GM19043 (cell line): ENCODE measurements at regions not wholly inside any gene's neighbourhood (a gene's known extent, or its start where the extent isn't known, plus 50 kb on each side); places are given as distances from the start of the nearest gene placed in this dataset.
"Not testable (repeated sequence)": the region's sequence is repeated elsewhere in the genome, so short reads cannot be mapped to it uniquely, and the experiment has no call there.

Experiments used
- ATAC-seq: cut with Tn5 transposase; IDR thresholded peaks from one replicate; pipeline ENCODE4 v1.9.1; 2021; ENCODE audit warnings: low read depth; ENCODE audit not compliant: unreplicated experiment

- not testable (repeated sequence) for ATAC-seq
These were observed 72.1 kb downstream of the OGFRL1 start for GRCh38 chr6:71360556-71361335.

GRCh38 chr6:71364889-71365542, 76.4 kb downstream of the OGFRL1 start:
- no peak for ATAC-seq

GRCh38 chr6:71367756-71368155, 79.1 kb downstream of the OGFRL1 start:
- ATAC-seq: no peak

GRCh38 chr6:71368284-71368683, 79.7 kb downstream of the OGFRL1 start:
- no peak for ATAC-seq

- ATAC-seq: no peak
These were observed 82.9 kb downstream of the OGFRL1 start for GRCh38 chr6:71371559-71371958.

- ATAC-seq: no peak
These were observed 85.3 kb downstream of the OGFRL1 start for GRCh38 chr6:71373943-71374342.

GRCh38 chr6:71375676-71376075, 87.1 kb downstream of the OGFRL1 start:
- ATAC-seq: no peak

- no peak for ATAC-seq
These were observed 88.2 kb downstream of the OGFRL1 start for GRCh38 chr6:71376830-71377229.

GRCh38 chr6:71383476-71383875, 94.9 kb downstream of the OGFRL1 start:
- no peak for ATAC-seq

GRCh38 chr6:71383901-71384489, 95.4 kb downstream of the OGFRL1 start:
- no peak for ATAC-seq

- no peak for ATAC-seq
These were observed 96.7 kb downstream of the OGFRL1 start for GRCh38 chr6:71385111-71385822.

- no peak for ATAC-seq
These were observed 97.6 kb downstream of the OGFRL1 start for GRCh38 chr6:71386215-71386614.

- no peak for ATAC-seq
These were observed 98.6 kb downstream of the OGFRL1 start for GRCh38 chr6:71387179-71387578.

- no peak for ATAC-seq
These were observed 99.6 kb downstream of the OGFRL1 start for GRCh38 chr6:71388068-71388744.

GRCh38 chr6:71388856-71389527, 100.4 kb downstream of the OGFRL1 start:
- no peak for ATAC-seq

GRCh38 chr6:71391126-71391525, 102.5 kb downstream of the OGFRL1 start:
- ATAC-seq: no peak

GRCh38 chr6:71392276-71392675, 103.7 kb downstream of the OGFRL1 start:
- ATAC-seq: no peak

- no peak for ATAC-seq
These were observed 104.9 kb downstream of the OGFRL1 start for GRCh38 chr6:71393471-71393870.

GRCh38 chr6:71393981-71394432, 105.4 kb downstream of the OGFRL1 start:
- no peak for ATAC-seq

GRCh38 chr6:71394926-71395325, 106.3 kb downstream of the OGFRL1 start:
- no peak for ATAC-seq
